Loucy (cell line): ENCODE measurements at regions not wholly inside any gene's neighbourhood (a gene's known extent, or its start where the extent isn't known, plus 50 kb on each side); places are given as distances from the start of the nearest gene placed in this dataset.

ENCODE experiments used
- H2AFZ ChIP-seq: fragments of 200-600 bp; sonication (generic); 2 replicates; pipeline ENCODE4 v1.6.0; 2016; ENCODE audit warnings: antibody characterized with exemption, mild to moderate bottlenecking, low read length, moderate library complexity
- H3F3A ChIP-seq: fragments of 200-600 bp; 2 replicates; pipeline ENCODE4 v1.6.0; 2016; ENCODE audit warnings: antibody characterized with exemption, low read depth, mild to moderate bottlenecking
- H3K27me3 ChIP-seq: fragments of 200-600 bp; sonication (generic); 2 replicates; pipeline ENCODE4 v1.6.1; 2014; ENCODE audit warnings: low read length, mild to moderate bottlenecking; ENCODE audit not compliant: insufficient read depth, poor library complexity, severe bottlenecking
- H3K36me3 ChIP-seq: fragments of 200-600 bp; sonication (generic); 2 replicates; pipeline ENCODE4 v1.6.1; 2016; ENCODE audit warnings: low read length; ENCODE audit not compliant: insufficient read depth
- H3K4me1 ChIP-seq: fragments of 200-600 bp; sonication (generic); 2 replicates; pipeline ENCODE4 v1.5.1; 2014; ENCODE audit warnings: low read length, mild to moderate bottlenecking; ENCODE audit not compliant: insufficient read depth, poor library complexity, severe bottlenecking
- H3K4me2 ChIP-seq: fragments of 200-600 bp; sonication (generic); 2 replicates; pipeline ENCODE4 v1.6.0; 2014; ENCODE audit warnings: antibody characterized with exemption, low read length, low read depth, mild to moderate bottlenecking; ENCODE audit not compliant: poor library complexity, severe bottlenecking
- H3K4me3 ChIP-seq: fragments of 200-600 bp; sonication (generic); 2 replicates; pipeline ENCODE4 v1.5.1; 2014; ENCODE audit warnings: low read length, mild to moderate bottlenecking, mixed read lengths; ENCODE audit not compliant: poor library complexity, severe bottlenecking
- H3K79me2 ChIP-seq: fragments of 200-600 bp; sonication (generic); 2 replicates; pipeline ENCODE4 v1.6.1; 2014; ENCODE audit warnings: low read length; ENCODE audit not compliant: insufficient read depth
- H3K9ac ChIP-seq: fragments of 200-600 bp; sonication (generic); 2 replicates; pipeline ENCODE4 v1.6.0; 2014; ENCODE audit warnings: mild to moderate bottlenecking, low read depth, low read length, moderate library complexity; ENCODE audit not compliant: poor library complexity, severe bottlenecking
- H3K9me2 ChIP-seq: fragments of 200-600 bp; sonication (generic); replicated peaks from 2 replicates; pipeline ENCODE4 v1.6.1; 2016; ENCODE audit warnings: low read depth, low read length, mixed read lengths
- H3K9me3 ChIP-seq: fragments of 200-600 bp; sonication (generic); 2 replicates; pipeline ENCODE4 v1.6.1; 2014; ENCODE audit warnings: mild to moderate bottlenecking, antibody characterized with exemption, low read length, low read depth; ENCODE audit not compliant: insufficient read depth
- H4K20me1 ChIP-seq: fragments of 200-600 bp; sonication (generic); 2 replicates; pipeline ENCODE4 v1.6.0; 2014; ENCODE audit warnings: antibody characterized with exemption, low read length, mild to moderate bottlenecking; ENCODE audit not compliant: insufficient read depth, poor library complexity, severe bottlenecking
- EZH2phosphoT487 ChIP-seq: fragments of 200-600 bp; IDR thresholded peaks from 2 replicates; pipeline ENCODE4 v1.6.1; 2018; ENCODE audit warnings: antibody characterized with exemption, mild to moderate bottlenecking, moderate library complexity, borderline replicate concordance
- TF ChIP-seq, protein P1 (sequence below): fragments of 200-600 bp; sonication (generic); conservative IDR thresholded peaks from 2 replicates; pipeline ENCODE4 v1.5.1; 2014; ENCODE audit warnings: mild to moderate bottlenecking, antibody characterized with exemption, low read length

DNA sequence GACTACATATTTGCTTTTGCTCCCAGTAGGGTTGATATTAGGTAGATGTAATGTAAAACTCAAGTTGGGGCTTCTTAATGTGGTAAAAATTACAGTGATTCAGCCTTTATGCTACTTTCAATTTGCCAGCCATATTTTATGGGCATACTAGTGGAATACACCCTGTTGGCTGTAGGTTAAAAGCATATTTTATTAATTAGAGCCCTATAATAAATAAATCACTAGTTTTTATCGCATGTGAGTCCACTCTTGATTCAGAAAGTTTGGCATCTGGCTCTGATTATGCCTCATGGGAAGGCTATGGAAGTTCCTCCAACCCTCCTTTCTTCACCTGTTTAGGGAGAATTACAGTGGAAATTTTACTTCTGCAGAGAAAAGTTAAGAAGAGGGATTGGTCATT, 390.9 kb downstream of the GATA3 start:
- no peaks in the 10 kb centered on the region for H3K79me2 ChIP-seq
- peaks cover 40% of the 10 kb centered on the region for H3K4me1 ChIP-seq
- no peaks in the 10 kb centered on the region for H3K27me3 ChIP-seq
- no peaks in the 10 kb centered on the region for H3K36me3 ChIP-seq
- H3K9me2 ChIP-seq, result no peaks in the 10 kb centered on the region
- no peaks in the 10 kb centered on the region for H4K20me1 ChIP-seq
- TF ChIP-seq EZH2phosphoT487, result no peak
- TF ChIP-seq, protein P1, sequence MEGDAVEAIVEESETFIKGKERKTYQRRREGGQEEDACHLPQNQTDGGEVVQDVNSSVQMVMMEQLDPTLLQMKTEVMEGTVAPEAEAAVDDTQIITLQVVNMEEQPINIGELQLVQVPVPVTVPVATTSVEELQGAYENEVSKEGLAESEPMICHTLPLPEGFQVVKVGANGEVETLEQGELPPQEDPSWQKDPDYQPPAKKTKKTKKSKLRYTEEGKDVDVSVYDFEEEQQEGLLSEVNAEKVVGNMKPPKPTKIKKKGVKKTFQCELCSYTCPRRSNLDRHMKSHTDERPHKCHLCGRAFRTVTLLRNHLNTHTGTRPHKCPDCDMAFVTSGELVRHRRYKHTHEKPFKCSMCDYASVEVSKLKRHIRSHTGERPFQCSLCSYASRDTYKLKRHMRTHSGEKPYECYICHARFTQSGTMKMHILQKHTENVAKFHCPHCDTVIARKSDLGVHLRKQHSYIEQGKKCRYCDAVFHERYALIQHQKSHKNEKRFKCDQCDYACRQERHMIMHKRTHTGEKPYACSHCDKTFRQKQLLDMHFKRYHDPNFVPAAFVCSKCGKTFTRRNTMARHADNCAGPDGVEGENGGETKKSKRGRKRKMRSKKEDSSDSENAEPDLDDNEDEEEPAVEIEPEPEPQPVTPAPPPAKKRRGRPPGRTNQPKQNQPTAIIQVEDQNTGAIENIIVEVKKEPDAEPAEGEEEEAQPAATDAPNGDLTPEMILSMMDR, result no peak
- H3F3A ChIP-seq, result no peaks in the 10 kb centered on the region
- no peaks in the 10 kb centered on the region for H3K9me3 ChIP-seq
- no peak overlapping the region for H2AFZ ChIP-seq
- peak overlapping the region; percentile 60 for H3K4me2 ChIP-seq
- H3K4me3 ChIP-seq, result no peak overlapping the region
- no peak overlapping the region for H3K9ac ChIP-seq

GRCh38 chr10:8449909-8450308, 395.4 kb downstream of the GATA3 start:
- H2AFZ ChIP-seq, result peak overlapping the region; percentile 56; the same call in 1 of the 2 replicates
- H3K4me1 ChIP-seq, result peaks cover 28% of the 10 kb centered on the region
- H3F3A ChIP-seq, result 0 out of 2 replicates have a peak, but pooled peaks cover 4% of the 10 kb centered on the region
- H3K4me2 ChIP-seq, result no peak overlapping the region
- no peaks in the 10 kb centered on the region for H3K36me3 ChIP-seq
- H4K20me1 ChIP-seq, result no peaks in the 10 kb centered on the region
- no peak overlapping the region for H3K9ac ChIP-seq
- H3K27me3 ChIP-seq, result no peaks in the 10 kb centered on the region
- TF ChIP-seq, protein P1, result no peak
- TF ChIP-seq EZH2phosphoT487, result no peak
- H3K9me3 ChIP-seq, result no peaks in the 10 kb centered on the region
- H3K9me2 ChIP-seq, result no peaks in the 10 kb centered on the region
- no peak overlapping the region for H3K4me3 ChIP-seq
- no peaks in the 10 kb centered on the region for H3K79me2 ChIP-seq

DNA sequence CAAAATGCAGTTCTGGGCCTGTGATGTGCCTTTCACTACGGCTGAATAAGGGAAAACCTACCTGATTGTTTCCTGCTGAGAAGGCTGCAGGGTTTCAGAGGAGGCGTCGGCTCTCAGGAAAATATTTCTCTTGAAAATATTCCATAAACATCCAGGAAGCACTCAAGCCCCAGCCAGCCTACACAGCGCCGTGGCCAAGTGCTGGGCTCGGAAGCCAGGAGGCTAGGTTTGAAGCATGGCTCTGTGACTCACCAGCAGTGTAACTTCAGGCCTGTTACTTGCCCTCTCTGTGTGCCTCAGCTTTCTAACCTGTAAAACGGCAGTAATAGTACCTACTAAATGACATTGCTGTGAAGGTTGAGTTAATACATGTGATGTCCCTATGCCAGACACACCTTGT, 399.1 kb downstream of the GATA3 start:
- peak overlapping the region; percentile 77 for H2AFZ ChIP-seq
- peaks cover 33% of the 10 kb centered on the region for H3K4me1 ChIP-seq
- TF ChIP-seq EZH2phosphoT487, result no peak
- TF ChIP-seq, protein P1, result no peak
- H3K4me2 ChIP-seq, result peak overlapping the region; percentile 58
- no peaks in the 10 kb centered on the region for H3K9me2 ChIP-seq
- H4K20me1 ChIP-seq, result no peaks in the 10 kb centered on the region
- H3K27me3 ChIP-seq, result no peaks in the 10 kb centered on the region
- no peaks in the 10 kb centered on the region for H3K79me2 ChIP-seq
- H3K9ac ChIP-seq, result peak overlapping the region; percentile 61
- no peaks in the 10 kb centered on the region for H3K36me3 ChIP-seq
- 0 out of 2 replicates have a peak, but pooled peaks cover 4% of the 10 kb centered on the region for H3F3A ChIP-seq
- peak overlapping the region; percentile 28 for H3K4me3 ChIP-seq
- H3K9me3 ChIP-seq, result no peaks in the 10 kb centered on the region; the same call in 1 of the 2 replicates
